ENCODE measurements at regions not wholly inside any gene's neighbourhood (a gene's known extent, or its start where the extent isn't known, plus 50 kb on each side); places are given as distances from the start of the nearest gene placed in this dataset.

DNA sequence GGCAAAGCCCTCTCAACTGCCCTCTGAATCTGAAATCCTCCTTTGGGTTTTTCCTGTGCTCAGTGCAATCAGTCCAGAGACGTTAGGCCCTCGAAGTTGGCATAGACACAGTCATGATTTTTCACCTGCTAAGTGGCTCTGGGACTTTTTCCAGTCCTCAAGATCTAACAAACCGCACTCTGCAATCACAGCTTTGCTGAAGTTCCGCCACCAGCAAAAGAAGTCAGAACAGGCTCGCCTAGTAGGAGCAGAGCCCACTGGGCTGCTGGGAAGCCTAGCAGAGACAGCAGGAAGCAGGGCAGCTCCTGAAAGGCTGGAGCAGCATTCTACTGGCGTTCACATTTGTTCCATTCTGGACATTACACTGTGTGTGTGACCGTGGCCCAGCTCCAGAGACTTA is 222.8 kb upstream of the KIF2A start:
- TF ChIP-seq, protein P1, sequence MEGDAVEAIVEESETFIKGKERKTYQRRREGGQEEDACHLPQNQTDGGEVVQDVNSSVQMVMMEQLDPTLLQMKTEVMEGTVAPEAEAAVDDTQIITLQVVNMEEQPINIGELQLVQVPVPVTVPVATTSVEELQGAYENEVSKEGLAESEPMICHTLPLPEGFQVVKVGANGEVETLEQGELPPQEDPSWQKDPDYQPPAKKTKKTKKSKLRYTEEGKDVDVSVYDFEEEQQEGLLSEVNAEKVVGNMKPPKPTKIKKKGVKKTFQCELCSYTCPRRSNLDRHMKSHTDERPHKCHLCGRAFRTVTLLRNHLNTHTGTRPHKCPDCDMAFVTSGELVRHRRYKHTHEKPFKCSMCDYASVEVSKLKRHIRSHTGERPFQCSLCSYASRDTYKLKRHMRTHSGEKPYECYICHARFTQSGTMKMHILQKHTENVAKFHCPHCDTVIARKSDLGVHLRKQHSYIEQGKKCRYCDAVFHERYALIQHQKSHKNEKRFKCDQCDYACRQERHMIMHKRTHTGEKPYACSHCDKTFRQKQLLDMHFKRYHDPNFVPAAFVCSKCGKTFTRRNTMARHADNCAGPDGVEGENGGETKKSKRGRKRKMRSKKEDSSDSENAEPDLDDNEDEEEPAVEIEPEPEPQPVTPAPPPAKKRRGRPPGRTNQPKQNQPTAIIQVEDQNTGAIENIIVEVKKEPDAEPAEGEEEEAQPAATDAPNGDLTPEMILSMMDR (IDR thresholded peaks at IDR 0.05) = no peak
- TF ChIP-seq POLR2A (IDR thresholded peaks at IDR 0.05) = no peak
